MV-4-11 (cell line): ENCODE measurements at regions not wholly inside any gene's neighbourhood (a gene's known extent, or its start where the extent isn't known, plus 50 kb on each side); places are given as distances from the start of the nearest gene placed in this dataset.
"Not testable (repeated sequence)": the region's sequence is repeated elsewhere in the genome, so short reads cannot be mapped to it uniquely, and the experiment has no call there.

Experiments
- DNase-seq: peaks from one replicate; lab custom pipeline; 2025; lab: John Stamatoyannopoulos, UW

DNA sequence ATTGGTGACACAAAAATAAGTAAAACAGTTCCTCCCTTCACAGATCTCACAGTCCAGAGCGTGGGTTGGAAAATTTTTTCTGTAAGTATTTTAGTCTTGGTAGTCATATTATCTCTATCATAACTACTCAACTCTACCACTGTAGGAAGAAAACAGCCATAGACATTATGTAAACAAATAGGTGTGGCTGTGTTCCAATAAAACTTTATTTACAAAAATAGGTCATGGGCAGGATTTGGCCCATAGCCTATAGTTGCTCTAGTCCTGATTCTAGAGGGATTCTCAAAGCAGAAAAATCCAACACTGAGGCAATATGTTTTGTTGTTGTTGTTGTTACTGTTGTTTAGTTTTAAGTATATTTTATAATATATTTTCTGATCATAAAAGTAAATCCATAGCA is 206.1 kb upstream of the GADL1 start:
- DNase-seq, result no peak

DNA sequence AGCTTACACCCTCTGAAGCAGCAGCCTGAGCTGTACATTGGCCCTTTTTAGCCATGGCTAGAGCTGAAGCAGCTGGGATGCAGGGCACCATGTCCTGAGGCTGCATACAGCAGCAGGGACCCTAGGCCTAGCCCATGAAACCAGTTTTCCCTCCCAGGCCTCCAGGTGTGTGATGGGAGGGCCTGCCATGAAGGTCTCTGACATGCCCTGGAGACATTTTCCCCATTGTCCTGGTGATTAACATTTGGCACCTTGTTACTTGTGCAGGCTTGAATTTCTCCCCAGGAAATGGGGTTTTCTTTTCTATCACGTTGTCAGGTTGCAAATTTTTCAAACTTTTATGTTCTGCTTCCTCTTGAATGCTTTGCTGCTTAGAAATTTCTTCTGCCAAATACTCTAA is 206.8 kb upstream of the GADL1 start:
- DNase-seq, result not testable (repeated sequence)

- DNase-seq, result no peak
These were observed 207.9 kb upstream of the GADL1 start for GRCh38 chr3:31102196-31102879.

GRCh38 chr3:31103181-31103580 is 208.7 kb upstream of the GADL1 start:
- DNase-seq, result no peak

GRCh38 chr3:31103623-31104180 is 209.2 kb upstream of the GADL1 start:
- DNase-seq, result no peak

DNA sequence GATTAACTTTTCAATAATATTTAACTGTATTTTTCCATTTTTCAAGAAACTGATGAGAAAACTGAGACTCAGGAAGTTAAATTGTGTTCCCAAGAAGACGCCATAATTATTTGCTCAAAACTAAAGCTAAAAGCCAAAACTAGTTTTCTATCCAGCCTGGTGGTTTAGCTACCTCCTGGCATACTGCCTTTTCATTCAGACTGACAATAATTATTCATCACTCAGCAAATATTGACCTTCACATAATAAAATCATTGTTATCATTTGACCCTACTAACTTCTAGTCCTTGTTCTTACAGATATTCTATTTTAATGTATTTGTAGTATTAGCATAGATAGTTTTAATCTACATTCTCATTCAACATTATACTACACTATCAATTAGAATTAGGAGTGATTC is 210.6 kb upstream of the GADL1 start:
- DNase-seq, result no peak

DNA sequence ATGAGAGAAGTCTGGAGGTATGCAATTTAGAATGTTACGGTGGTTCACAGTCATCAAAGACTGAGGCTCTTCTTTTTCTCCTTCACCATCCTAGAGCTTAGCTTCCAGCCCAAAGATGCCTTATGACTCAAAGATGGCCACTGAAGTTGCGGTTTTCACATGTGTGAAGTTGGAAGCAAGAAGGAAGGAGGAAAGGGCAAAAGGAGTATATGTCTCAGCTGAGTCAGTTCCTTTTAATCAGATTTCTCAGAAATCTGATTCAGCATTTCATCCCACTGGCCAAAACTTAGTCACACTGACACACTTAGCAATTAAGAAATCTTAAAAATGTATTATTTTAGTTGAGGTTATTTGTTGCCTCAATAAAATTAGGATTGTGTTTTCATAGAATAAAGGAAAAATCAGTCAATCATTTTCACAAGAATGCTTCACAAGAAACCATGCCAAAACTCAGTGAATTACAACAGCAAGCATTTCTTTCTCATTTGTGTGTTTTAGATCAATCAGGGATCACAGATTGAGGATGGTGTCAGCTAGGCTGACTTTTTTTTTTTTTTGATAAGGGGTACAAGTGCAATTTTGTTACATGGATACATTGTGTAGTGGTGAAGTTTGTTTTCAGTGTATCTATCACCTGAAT is 211.1 kb upstream of the GADL1 start:
- DNase-seq, result peak; percentile 90

- no peak for DNase-seq
These were observed 211.7 kb upstream of the GADL1 start for GRCh38 chr3:31106204-31106603.

GRCh38 chr3:31106912-31107311 is 212.5 kb upstream of the GADL1 start:
- peak; percentile 40 for DNase-seq

DNA sequence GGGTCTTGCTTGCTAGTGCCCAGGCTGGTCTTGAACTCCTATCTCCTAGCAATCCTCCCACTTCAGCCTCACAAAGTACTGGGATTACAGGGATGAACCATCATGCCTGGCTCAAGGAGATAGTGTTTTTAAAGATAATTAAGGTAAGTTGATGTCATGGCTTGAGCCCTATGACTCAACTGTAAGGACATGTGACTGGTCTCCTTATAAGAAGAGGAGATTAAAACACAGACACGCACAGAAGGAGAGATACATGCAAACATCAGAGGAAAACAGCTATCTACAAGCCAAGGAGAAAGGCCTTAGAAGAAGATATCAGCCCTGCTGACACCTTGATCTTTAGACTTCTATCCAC is 220.4 kb upstream of the GADL1 start:
- DNase-seq, result no peak

DNA sequence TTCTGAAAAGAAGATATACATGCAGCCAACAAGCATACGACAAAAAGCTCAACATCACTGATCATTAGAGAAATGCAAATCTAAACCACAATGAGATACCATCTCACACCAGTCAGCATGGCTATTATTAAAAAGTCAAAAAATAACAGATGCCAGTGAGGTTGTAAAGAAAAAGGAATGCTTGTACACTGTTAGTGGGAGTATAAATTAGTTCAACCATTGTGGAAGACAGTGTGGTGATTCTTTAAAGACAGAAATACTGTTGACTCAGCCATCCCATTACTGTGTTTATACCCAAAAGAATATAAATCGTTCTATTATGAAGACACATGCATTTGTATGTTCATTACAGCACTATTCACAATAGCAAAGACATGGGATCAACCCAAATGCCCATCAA is 221.1 kb upstream of the GADL1 start:
- DNase-seq, result not testable (repeated sequence)

DNA sequence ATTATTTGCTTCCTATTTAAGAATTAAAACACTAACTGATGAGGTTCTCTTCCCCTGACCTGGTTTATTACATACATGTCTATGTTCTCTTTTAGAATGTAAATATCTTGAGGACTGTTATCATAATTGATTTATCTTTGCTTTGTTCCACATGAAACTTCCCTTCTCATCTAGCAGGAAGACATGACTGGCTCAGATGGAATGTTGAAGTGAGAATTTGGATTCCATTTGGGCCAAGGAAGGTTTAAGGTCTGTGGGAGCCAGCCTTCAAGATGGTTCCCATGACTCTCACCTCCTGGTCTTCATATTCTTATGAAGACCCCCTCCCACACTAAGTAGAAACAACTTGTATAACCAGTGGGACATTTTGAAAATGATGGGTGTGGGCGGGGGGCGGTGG is 222.2 kb upstream of the GADL1 start:
- DNase-seq, result no peak

GRCh38 chr3:31117854-31118253 is 223.4 kb upstream of the GADL1 start:
- DNase-seq, result no peak

- DNase-seq, result no peak
These were observed 229.9 kb upstream of the GADL1 start for GRCh38 chr3:31124373-31124772.

- DNase-seq, result no peak
These were observed 231.1 kb upstream of the GADL1 start for GRCh38 chr3:31125413-31126020.

- no peak for DNase-seq
These were observed 234.8 kb upstream of the GADL1 start for GRCh38 chr3:31129241-31129640.

DNA sequence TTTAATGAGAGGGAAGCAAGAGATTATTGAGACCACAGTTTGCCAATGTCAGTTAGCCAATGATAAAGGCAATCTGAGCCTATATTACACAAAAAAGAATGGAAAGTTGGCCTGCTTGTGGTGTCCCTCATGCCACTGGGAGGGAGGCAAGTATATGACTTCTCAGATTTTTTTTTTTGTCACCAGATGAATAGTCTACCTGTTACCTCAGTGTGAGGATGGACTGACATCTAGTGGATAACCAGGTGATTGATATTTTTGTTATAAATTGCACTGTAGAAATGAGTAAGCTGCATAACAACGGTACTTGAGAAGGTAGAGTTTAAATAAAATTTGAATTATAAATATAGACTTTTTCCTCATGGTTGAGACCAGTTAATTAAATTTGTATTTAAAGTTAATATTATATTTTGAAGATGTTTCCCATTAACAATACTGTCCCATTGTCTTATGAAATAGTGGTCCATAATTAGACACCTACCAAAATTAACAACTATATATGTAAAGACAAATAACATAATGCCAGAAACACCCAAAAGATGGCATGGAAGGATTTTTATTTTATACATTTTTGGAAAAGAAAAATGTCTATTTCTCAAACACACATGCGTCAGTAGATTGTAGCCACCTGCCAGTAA is 237.8 kb upstream of the GADL1 start:
- peak; percentile 17 for DNase-seq

- no peak for DNase-seq
These were observed 239.1 kb upstream of the GADL1 start for GRCh38 chr3:31133541-31133940.

GRCh38 chr3:31135546-31135945 is 241.1 kb upstream of the GADL1 start:
- DNase-seq, result no peak

DNA sequence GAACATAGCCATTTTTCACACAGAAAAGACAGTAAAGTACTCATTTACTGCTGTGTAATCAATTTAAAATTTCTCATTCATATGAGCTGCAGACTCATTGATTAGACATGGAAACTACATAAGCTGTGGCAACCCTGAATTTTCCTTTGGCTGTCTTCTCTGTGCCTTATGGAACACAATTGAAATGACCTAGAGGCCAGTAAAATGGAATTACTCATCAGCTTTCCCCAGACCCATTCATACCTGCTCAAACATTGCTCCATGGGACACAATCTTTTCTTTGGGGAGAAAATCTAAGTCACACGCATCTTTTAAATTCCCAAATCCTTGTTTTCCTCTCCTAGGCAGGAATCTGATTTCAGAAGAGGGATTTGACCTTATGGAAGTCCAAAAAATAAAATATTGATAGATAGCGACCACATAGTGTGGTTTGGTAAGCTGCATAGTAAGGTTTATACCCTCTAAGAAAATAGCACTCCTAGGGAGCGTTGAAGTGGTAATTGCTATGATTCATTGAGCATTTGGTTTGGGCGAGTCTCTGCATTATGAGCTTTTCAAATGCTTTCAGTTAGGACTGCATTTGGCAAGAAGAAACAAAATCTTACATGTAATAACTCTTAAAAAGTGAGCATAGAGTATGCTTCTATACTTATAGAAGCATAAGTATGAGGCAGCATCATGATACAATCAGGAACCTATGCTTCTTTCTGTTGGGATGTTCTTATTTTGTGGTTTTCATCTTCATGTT is 243.4 kb upstream of the GADL1 start:
- DNase-seq, result no peak

- no peak for DNase-seq
These were observed 246.0 kb upstream of the GADL1 start for GRCh38 chr3:31140470-31140869.

GRCh38 chr3:31142139-31142538 is 247.7 kb upstream of the GADL1 start:
- no peak for DNase-seq
